ENCODE measurements at regions not wholly inside any gene's neighbourhood (a gene's known extent, or its start where the extent isn't known, plus 50 kb on each side); places are given as distances from the start of the nearest gene placed in this dataset.
A peak's percentile ranks its signal among the peaks of the same experiment; 100 is the strongest.

GRCh38 chr7:130896051-130896881 lies 162.3 kb upstream of the KLF14 start:
- DNase-seq (ENCODE audit: unreplicated experiment) = no peak
- ChIA-PET CTCF (interaction anchor here (0.6 to 8.4 kb wide), 49 partner anchors 7 to 532 kb away, joined by 3 to 123 read pairs (median 8); no protein-coding TSS in a partner anchor), POLR2A (interaction anchor here (0.7 to 9.3 kb wide), 22 partner anchors 8 to 211 kb away, joined by 3 to 93 read pairs (median 6); no protein-coding TSS in a partner anchor)
- Mint-ChIP-seq H3K27me3 (ENCODE audit: insufficient read depth, unreplicated experiment) (no peaks in the 10 kb centered on the region), H3K27ac (ENCODE audit: low read depth, unreplicated experiment) (peak overlapping the region; percentile 76), H3K4me3 (ENCODE audit: unreplicated experiment) (no peak overlapping the region), H3K9me3 (ENCODE audit: unreplicated experiment) (no peaks in the 10 kb centered on the region), H3K4me1 (ENCODE audit: insufficient read depth, unreplicated experiment) (peaks cover 82% of the 10 kb centered on the region), H3K36me3 (ENCODE audit: insufficient read depth, unreplicated experiment) (peaks cover 95% of the 10 kb centered on the region)
- intact Hi-C loops (cut with micrococcal nuclease) = loop anchor here (2.0 kb wide), 2 partner anchors 17 to 45 kb away; no protein-coding TSS in a partner anchor
- TF ChIP-seq, protein P1, sequence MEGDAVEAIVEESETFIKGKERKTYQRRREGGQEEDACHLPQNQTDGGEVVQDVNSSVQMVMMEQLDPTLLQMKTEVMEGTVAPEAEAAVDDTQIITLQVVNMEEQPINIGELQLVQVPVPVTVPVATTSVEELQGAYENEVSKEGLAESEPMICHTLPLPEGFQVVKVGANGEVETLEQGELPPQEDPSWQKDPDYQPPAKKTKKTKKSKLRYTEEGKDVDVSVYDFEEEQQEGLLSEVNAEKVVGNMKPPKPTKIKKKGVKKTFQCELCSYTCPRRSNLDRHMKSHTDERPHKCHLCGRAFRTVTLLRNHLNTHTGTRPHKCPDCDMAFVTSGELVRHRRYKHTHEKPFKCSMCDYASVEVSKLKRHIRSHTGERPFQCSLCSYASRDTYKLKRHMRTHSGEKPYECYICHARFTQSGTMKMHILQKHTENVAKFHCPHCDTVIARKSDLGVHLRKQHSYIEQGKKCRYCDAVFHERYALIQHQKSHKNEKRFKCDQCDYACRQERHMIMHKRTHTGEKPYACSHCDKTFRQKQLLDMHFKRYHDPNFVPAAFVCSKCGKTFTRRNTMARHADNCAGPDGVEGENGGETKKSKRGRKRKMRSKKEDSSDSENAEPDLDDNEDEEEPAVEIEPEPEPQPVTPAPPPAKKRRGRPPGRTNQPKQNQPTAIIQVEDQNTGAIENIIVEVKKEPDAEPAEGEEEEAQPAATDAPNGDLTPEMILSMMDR (IDR thresholded peaks at IDR 0.05; ENCODE audit: unreplicated experiment) = peak; percentile 21
- BruUV-seq (replicated peaks) = no TSS peak

DNA sequence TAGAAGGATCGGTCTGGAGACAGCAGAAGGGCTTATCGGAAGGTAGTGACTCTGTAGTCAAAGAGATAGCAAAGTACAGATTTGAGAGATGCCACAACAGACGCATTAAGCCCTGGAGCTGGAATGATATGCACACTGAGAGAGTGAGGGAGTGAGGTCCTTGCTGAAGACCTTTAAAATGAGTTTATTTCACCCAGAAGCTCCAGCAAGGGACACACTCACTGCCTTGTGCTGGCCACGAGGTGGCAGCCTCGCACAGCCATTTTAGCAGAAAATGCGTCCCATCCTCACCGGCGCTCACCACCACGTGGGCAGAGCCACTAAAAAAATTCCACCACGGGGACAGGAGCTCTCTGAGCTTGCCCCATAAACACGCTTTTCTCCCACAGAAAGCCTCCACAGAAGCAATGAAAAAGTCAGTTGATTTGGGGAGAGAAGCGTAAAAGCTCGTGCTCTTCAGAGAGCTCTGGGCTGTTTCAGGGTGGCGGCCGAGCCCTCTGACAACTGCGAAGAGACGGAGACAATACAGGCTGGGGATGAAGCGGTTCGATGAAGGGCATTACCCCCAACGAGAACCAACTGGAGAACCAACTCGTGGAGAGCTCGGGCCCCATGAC lies 163.0 kb upstream of the KLF14 start:
- Mint-ChIP-seq H3K9me3 (ENCODE audit: unreplicated experiment) (no peaks in the 10 kb centered on the region), H3K27ac (ENCODE audit: low read depth, unreplicated experiment) (peak overlapping the region; percentile 76), H3K4me1 (ENCODE audit: insufficient read depth, unreplicated experiment) (peaks cover 83% of the 10 kb centered on the region), H3K4me3 (ENCODE audit: unreplicated experiment) (peak overlapping the region; percentile 35), H3K36me3 (ENCODE audit: insufficient read depth, unreplicated experiment) (peaks cover 95% of the 10 kb centered on the region), H3K27me3 (ENCODE audit: insufficient read depth, unreplicated experiment) (no peaks in the 10 kb centered on the region)
- intact Hi-C loops (cut with micrococcal nuclease) = loop anchor here (1.0 to 2.0 kb wide), 4 partner anchors 16 to 143 kb away; no protein-coding TSS in a partner anchor
- peak; percentile 74 for DNase-seq (ENCODE audit: unreplicated experiment)
- ChIA-PET POLR2A (interaction anchor here (0.7 to 9.3 kb wide), 24 partner anchors 8 to 212 kb away, joined by 3 to 93 read pairs (median 5); no protein-coding TSS in a partner anchor), CTCF (interaction anchor here (0.6 to 8.4 kb wide), 52 partner anchors 8 to 811 kb away, joined by 3 to 123 read pairs (median 7); no protein-coding TSS in a partner anchor)
- TF ChIP-seq, protein P1 (IDR thresholded peaks at IDR 0.05; ENCODE audit: unreplicated experiment) = peak; percentile 63
- BruUV-seq (replicated peaks) = no TSS peak

GRCh38 chr7:130897515-130898419 lies 163.8 kb upstream of the KLF14 start:
- TF ChIP-seq, protein P1 (IDR thresholded peaks at IDR 0.05; ENCODE audit: unreplicated experiment) = no peak
- H3K27ac Mint-ChIP-seq (ENCODE audit: low read depth, unreplicated experiment) = peak overlapping the region; percentile 76
- BruUV-seq (replicated peaks) = no TSS peak

More at GRCh38 chr7:130897515-130898419, 163.8 kb upstream of the KLF14 start:
- Mint-ChIP-seq H3K4me3 (ENCODE audit: unreplicated experiment) (no peak overlapping the region), H3K36me3 (ENCODE audit: insufficient read depth, unreplicated experiment) (peaks cover 98% of the 10 kb centered on the region), H3K9me3 (ENCODE audit: unreplicated experiment) (no peaks in the 10 kb centered on the region), H3K27me3 (ENCODE audit: insufficient read depth, unreplicated experiment) (no peaks in the 10 kb centered on the region), H3K4me1 (ENCODE audit: insufficient read depth, unreplicated experiment) (peaks cover 85% of the 10 kb centered on the region)
- intact Hi-C loops (cut with micrococcal nuclease) = loop anchor here (1.0 to 2.0 kb wide), 4 partner anchors 15 to 143 kb away; no protein-coding TSS in a partner anchor
- CTCF ChIA-PET = interaction anchor here (0.6 to 8.4 kb wide), 47 partner anchors 7 to 812 kb away, joined by 3 to 123 read pairs (median 9); no protein-coding TSS in a partner anchor
- POLR2A ChIA-PET = interaction anchor here (0.7 to 9.3 kb wide), 21 partner anchors 7 to 211 kb away, joined by 3 to 93 read pairs (median 5); no protein-coding TSS in a partner anchor
- no peak for DNase-seq (ENCODE audit: unreplicated experiment)
